Mammary epithelial cell (primary cell): ENCODE measurements at regions not wholly inside any gene's neighbourhood (a gene's known extent, or its start where the extent isn't known, plus 50 kb on each side); places are given as distances from the start of the nearest gene placed in this dataset.

Source experiments
- CTCF ChIP-seq, 2 donors: IDR thresholded peaks in 1 of 2; conservative IDR thresholded peaks in 1 of 2; 2 replicates each; pipeline ENCODE4 v1.5.1; 2011 to 2012; ENCODE audit warnings: inconsistent platforms in 2 of 2, low read length in 2 of 2, mild to moderate bottlenecking in 2 of 2, control low read depth in 1 of 2, low read depth in 1 of 2; ENCODE audit not compliant: insufficient read depth in 1 of 2; ENCODE audit errors: extremely low read depth in 1 of 2
- EZH2 ChIP-seq: IDR thresholded peaks from 2 replicates; pipeline ENCODE4 v1.6.1; 2012; ENCODE audit warnings: low read length, inconsistent platforms, borderline replicate concordance

GRCh38 chr6:132068766-132069165, 117.6 kb upstream of the CCN2 start:
- TF ChIP-seq CTCF (conservative IDR thresholded peaks at IDR 0.05 in 1 of 2, IDR thresholded peaks at IDR 0.05 in 1 of 2; ENCODE audit: extremely low read depth in 1 of 2, insufficient read depth in 1 of 2, low read depth in 1 of 2, low read length in 2 of 2): no peak
- no peak for TF ChIP-seq EZH2
